WTC11 (cell line): ENCODE measurements at regions not wholly inside any gene's neighbourhood (a gene's known extent, or its start where the extent isn't known, plus 50 kb on each side); places are given as distances from the start of the nearest gene placed in this dataset.

Source experiments
- ETV6 ChIP-seq: sonication (generic); formaldehyde crosslinking; IDR thresholded peaks from 2 replicates; pipeline ENCODE4 v1.8.1; 2022; ENCODE audit warnings: mild to moderate bottlenecking, missing genetic modification reagents
- FOXK1 ChIP-seq: sonication (generic); formaldehyde crosslinking; IDR thresholded peaks from 2 replicates; pipeline ENCODE4 v1.8.0; 2022; ENCODE audit warnings: mild to moderate bottlenecking, moderate library complexity, missing genetic modification reagents
- FOXP1 ChIP-seq: sonication (generic); formaldehyde crosslinking; IDR thresholded peaks from 2 replicates; pipeline ENCODE4 v1.8.0; 2022; ENCODE audit warnings: missing genetic modification reagents, mild to moderate bottlenecking, moderate library complexity, borderline replicate concordance
- IRF2 ChIP-seq: sonication (generic); formaldehyde crosslinking; IDR thresholded peaks from 2 replicates; pipeline ENCODE4 v1.8.0; 2022; ENCODE audit warnings: low read depth, missing genetic modification reagents, borderline replicate concordance
- JUN ChIP-seq: sonication (generic); formaldehyde crosslinking; IDR thresholded peaks from 2 replicates; pipeline ENCODE4 v1.8.0; 2023; ENCODE audit warnings: mild to moderate bottlenecking, missing genetic modification reagents
- TEAD1 ChIP-seq: sonication (generic); formaldehyde crosslinking; IDR thresholded peaks from 2 replicates; pipeline ENCODE4 v1.8.0; 2022; ENCODE audit warnings: mild to moderate bottlenecking, missing genetic modification reagents
- ZBTB21 ChIP-seq: sonication (generic); formaldehyde crosslinking; IDR thresholded peaks from 2 replicates; pipeline ENCODE4 v1.8.1; 2023; ENCODE audit warnings: mild to moderate bottlenecking, missing genetic modification reagents, borderline replicate concordance
- ZNF138 ChIP-seq: sonication (generic); formaldehyde crosslinking; conservative IDR thresholded peaks from 2 replicates; pipeline ENCODE4 v1.8.1; 2022; ENCODE audit warnings: mild to moderate bottlenecking, moderate library complexity, missing genetic modification reagents
- ZNF416 ChIP-seq: fragments of 250-450 bp; sonication (Bioruptor Pico); IDR thresholded peaks from 2 replicates; pipeline ENCODE4 v1.9.0; 2021; ENCODE audit warnings: mild to moderate bottlenecking, inconsistent platforms
- TF ChIP-seq, protein P1 (sequence below): fragments of 200-600 bp; IDR thresholded peaks from 2 replicates; pipeline ENCODE4 v1.8.0; 2022; ENCODE audit warnings: antibody characterized with exemption
- TF ChIP-seq, protein P2 (sequence below): sonication (generic); formaldehyde crosslinking; IDR thresholded peaks from 2 replicates; pipeline ENCODE4 v1.8.0; 2022; ENCODE audit warnings: mild to moderate bottlenecking, missing genetic modification reagents
- TF ChIP-seq, protein P3 (sequence below): sonication (generic); formaldehyde crosslinking; conservative IDR thresholded peaks from 2 replicates; pipeline ENCODE4 v1.8.1; 2023; ENCODE audit warnings: mild to moderate bottlenecking, low read depth, missing genetic modification reagents, moderate library complexity
- TF ChIP-seq, protein P4 (sequence below): sonication (generic); formaldehyde crosslinking; IDR thresholded peaks from 2 replicates; pipeline ENCODE4 v1.8.1; 2022; ENCODE audit warnings: low read depth, mild to moderate bottlenecking, moderate library complexity, missing genetic modification reagents, borderline replicate concordance

DNA sequence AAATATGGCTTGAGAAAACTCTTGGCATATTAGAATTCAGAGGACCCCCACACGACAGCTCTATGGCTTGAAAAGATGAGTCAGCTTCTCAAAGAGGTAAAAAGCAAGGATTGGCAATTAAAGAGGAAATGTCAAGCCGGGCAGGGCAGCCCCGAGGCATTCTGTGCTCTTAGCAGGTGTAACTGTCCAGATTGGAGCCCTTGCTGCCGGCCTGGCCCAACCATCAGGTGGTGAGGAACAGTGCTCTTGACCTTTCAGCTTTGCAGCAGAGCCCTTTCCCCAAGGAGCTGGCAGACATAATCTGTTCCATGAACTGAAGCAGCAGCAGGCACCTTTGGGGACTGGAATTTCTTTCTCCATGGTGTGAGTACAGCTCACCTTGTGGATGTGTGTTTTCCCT lies 287.8 kb downstream of the UTP18 start:
- TF ChIP-seq ZNF138 (CRISPR knock-in tag) (no peak), ZNF416 (CRISPR knock-in tag) (no peak), FOXP1 (CRISPR knock-in tag) (no peak), JUN (CRISPR knock-in tag) (no peak), ETV6 (CRISPR knock-in tag) (no peak), FOXK1 (CRISPR knock-in tag) (no peak), TEAD1 (CRISPR knock-in tag) (no peak), IRF2 (no peak), ZBTB21 (CRISPR knock-in tag) (no peak)
- TF ChIP-seq, protein P1, sequence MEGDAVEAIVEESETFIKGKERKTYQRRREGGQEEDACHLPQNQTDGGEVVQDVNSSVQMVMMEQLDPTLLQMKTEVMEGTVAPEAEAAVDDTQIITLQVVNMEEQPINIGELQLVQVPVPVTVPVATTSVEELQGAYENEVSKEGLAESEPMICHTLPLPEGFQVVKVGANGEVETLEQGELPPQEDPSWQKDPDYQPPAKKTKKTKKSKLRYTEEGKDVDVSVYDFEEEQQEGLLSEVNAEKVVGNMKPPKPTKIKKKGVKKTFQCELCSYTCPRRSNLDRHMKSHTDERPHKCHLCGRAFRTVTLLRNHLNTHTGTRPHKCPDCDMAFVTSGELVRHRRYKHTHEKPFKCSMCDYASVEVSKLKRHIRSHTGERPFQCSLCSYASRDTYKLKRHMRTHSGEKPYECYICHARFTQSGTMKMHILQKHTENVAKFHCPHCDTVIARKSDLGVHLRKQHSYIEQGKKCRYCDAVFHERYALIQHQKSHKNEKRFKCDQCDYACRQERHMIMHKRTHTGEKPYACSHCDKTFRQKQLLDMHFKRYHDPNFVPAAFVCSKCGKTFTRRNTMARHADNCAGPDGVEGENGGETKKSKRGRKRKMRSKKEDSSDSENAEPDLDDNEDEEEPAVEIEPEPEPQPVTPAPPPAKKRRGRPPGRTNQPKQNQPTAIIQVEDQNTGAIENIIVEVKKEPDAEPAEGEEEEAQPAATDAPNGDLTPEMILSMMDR, result no peak
- TF ChIP-seq, protein P2, sequence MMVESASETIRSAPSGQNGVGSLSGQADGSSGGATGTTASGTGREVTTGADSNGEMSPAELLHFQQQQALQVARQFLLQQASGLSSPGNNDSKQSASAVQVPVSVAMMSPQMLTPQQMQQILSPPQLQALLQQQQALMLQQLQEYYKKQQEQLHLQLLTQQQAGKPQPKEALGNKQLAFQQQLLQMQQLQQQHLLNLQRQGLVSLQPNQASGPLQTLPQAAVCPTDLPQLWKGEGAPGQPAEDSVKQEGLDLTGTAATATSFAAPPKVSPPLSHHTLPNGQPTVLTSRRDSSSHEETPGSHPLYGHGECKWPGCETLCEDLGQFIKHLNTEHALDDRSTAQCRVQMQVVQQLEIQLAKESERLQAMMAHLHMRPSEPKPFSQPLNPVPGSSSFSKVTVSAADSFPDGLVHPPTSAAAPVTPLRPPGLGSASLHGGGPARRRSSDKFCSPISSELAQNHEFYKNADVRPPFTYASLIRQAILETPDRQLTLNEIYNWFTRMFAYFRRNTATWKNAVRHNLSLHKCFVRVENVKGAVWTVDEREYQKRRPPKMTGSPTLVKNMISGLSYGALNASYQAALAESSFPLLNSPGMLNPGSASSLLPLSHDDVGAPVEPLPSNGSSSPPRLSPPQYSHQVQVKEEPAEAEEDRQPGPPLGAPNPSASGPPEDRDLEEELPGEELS (CRISPR knock-in tag), result no peak
- TF ChIP-seq, protein P3, sequence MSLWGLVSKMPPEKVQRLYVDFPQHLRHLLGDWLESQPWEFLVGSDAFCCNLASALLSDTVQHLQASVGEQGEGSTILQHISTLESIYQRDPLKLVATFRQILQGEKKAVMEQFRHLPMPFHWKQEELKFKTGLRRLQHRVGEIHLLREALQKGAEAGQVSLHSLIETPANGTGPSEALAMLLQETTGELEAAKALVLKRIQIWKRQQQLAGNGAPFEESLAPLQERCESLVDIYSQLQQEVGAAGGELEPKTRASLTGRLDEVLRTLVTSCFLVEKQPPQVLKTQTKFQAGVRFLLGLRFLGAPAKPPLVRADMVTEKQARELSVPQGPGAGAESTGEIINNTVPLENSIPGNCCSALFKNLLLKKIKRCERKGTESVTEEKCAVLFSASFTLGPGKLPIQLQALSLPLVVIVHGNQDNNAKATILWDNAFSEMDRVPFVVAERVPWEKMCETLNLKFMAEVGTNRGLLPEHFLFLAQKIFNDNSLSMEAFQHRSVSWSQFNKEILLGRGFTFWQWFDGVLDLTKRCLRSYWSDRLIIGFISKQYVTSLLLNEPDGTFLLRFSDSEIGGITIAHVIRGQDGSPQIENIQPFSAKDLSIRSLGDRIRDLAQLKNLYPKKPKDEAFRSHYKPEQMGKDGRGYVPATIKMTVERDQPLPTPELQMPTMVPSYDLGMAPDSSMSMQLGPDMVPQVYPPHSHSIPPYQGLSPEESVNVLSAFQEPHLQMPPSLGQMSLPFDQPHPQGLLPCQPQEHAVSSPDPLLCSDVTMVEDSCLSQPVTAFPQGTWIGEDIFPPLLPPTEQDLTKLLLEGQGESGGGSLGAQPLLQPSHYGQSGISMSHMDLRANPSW, result no peak
- TF ChIP-seq, protein P4, sequence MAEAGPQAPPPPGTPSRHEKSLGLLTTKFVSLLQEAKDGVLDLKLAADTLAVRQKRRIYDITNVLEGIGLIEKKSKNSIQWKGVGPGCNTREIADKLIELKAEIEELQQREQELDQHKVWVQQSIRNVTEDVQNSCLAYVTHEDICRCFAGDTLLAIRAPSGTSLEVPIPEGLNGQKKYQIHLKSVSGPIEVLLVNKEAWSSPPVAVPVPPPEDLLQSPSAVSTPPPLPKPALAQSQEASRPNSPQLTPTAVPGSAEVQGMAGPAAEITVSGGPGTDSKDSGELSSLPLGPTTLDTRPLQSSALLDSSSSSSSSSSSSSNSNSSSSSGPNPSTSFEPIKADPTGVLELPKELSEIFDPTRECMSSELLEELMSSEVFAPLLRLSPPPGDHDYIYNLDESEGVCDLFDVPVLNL (CRISPR knock-in tag), result no peak
